ENCODE measurements at regions not wholly inside any gene's neighbourhood (a gene's known extent, or its start where the extent isn't known, plus 50 kb on each side); places are given as distances from the start of the nearest gene placed in this dataset.
A peak's percentile ranks its signal among the peaks of the same experiment; 100 is the strongest.

DNA sequence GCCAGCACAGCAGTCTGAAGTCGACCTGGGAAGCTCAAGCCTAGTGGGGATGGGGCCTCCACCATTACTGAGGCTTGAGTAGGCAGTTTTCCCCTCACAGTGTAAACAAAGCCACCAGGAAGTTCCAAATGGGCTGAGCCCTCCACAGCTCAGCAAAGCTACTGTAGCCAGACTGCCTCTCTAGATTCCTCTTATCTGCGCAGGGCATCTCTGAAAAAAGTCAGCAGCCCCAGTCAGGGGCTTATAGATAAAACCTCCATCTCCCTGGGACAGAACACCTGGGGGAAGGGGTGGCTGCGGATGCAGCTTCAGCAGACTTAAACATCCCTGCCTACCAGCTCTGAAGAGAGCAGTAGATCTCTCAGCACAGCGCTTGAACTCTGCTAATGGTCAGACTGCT is 218.4 kb upstream of the VRK2 start:
- DNase-seq (ENCODE audit: low spot score): no peak

DNA sequence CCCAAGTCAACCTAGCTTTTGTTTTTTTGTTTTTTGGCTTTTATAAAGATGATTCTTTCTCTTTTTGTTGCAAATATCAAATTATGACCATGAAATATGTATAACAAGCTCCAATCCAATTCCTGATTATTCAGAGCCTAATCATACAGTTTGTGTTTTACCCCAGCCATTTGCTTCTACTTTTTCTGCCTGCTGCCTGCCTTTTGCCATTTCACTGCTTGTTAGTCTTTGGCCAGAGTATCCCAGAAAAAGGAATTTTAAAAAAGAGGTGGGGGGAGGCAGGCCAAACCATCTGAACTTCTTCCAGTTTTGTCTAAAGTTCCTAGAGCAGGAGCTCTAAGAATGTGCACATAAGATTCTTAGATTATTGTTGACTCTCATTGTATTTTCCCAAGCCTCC is 211.9 kb upstream of the VRK2 start:
- DNase-seq (ENCODE audit: low spot score): no peak

DNA sequence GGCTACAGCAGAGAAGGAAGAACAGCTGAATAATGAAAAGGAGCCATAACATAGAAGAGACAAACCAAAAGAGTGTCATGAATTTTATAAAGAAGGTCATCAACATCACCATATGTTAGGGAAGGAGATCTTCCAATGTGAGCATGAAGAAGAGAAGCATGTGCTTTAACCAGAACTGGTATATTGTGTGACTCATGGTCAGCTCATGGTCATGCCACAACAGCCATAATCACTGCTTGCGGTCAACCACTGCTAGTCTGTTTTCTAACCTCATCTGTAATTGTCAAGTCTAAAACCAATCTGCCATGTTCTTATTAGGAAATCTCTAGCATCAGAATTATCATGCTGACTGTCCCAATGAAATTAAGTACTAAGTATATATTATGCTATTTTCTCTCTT is 204.1 kb upstream of the VRK2 start:
- peak; percentile 14 for DNase-seq (ENCODE audit: low spot score)

DNA sequence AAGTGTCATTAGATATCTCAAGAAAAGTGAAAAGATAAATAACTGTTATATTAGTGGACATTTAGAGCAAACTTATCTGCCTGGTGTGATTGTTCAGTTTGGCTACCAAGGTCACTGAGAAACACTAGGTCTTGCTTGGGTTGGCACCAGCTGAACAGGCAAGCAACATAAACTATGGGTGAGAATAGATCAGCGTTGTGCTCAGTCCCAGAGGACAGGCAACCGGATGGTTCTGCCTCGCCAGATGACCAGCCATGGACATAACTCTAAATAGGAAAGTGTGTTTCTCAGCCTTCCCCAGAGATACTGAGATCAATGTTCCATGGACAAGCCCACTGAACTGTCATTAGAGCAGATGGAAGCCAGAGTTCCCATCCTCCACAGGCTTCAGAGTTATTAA is 203.4 kb upstream of the VRK2 start:
- DNase-seq (ENCODE audit: low spot score): no peak

DNA sequence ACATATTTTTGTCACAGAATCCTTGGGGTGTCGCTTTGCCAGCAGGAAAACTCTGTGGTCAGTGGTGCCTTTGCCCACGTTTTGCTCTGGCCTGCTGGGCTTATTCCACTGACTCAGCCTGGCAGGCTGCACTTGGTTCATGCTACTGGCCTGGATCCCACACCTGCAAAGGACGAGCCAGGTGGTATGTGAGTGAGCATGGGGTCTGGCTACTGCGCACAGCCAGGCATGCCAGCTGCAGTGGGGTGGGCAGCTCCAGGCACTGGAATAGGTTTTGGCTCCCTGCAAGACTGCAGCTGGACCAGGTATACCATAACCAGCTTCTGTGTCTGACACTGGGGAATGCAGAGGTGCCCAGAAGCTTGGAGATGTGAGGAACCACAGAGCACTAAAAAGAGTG is 197.9 kb upstream of the VRK2 start:
- no peak for DNase-seq (ENCODE audit: low spot score)

DNA sequence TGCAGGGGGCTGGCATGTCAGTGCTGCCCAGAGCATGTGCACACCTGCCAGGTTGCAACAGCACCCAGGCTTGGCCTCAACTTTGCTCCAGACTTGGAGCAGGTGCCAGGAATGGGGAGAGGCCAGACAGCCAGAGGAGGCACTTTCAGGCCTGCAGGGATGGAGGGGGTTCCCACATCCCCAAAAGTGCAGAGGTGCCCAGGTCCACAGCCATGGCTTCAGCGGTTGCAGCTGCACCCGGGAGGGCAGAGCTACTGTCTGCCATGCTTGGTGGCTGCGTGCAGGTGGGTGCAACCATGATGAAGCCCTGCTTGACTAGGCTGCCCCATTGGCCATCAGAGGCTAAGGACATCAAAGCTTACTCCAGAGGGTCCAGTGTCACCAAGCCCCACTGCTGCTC is 196.8 kb upstream of the VRK2 start:
- no peak for DNase-seq (ENCODE audit: low spot score)

DNA sequence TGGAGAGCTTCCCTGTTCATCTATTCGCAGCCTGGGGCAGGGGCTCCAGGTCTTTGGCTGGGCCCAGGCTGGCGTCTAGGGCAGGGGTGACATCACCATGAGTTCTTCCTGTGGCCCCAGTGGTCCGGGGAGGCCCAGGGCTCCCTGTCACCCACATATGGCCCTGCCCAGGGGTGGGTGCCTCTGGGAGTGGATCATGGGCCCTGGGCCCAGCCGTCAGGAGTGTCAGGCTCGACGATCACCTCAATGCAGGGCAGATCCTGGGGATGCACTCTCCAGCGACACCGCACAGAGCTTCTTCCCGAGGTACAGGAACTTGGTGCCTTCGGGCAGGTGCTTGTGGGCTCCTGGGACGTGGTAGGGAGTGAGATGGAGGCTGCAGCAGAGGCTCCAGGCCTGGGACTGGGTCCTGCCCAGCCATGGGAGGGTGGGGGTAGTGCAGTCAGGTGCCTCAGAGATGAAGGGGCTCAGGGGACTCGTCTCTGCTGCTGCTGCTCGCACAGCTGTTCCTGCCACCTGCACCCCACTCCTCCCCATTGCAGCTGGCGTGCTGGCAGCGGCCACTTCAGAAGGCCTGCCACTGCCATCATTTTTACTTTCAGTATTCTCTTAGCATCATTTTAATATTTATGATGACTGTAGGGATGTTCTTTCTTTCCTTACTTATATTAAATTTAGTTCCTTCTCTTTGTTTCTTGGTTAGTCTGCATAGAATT is 196.0 kb upstream of the VRK2 start:
- no peak for DNase-seq (ENCODE audit: low spot score)

DNA sequence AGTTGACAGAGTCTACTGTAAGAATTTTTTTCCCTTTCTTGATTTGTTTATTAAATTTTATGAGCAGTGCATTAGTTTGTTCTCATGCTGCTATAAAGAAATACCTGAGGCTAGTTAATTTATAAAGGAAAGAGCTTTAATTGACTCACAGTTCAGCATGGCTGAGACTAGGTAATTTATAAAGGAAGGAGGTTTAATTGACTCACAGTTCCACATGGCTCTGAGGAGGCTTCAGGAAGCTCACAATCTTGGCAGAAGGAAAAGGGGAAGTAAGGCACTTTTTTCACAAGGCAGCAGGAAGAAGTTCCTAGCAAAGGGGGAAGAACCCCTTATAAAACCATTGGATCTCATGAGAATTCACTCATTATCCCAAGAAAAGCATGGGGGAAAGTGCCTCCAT is 191.4 kb upstream of the VRK2 start:
- DNase-seq (ENCODE audit: low spot score): no peak

DNA sequence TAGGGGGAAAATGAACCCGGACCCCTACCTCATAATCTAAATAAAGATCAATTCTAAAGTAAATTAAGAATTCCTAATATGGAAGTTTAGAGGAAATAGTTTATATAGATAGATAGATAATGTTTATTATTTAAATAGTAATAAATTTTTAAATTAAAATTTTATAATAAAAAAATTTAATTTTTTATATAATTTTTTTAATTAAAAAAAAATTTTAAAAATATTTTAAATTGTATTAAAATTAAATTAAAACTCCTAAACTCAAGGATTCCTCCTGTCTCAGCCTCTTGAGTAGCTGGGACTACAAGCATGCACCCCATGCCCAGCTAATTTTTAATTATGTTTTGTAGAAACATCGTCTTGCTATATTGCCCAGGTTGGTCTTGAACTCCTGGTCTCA is 186.9 kb upstream of the VRK2 start:
- DNase-seq (ENCODE audit: low spot score): no peak

DNA sequence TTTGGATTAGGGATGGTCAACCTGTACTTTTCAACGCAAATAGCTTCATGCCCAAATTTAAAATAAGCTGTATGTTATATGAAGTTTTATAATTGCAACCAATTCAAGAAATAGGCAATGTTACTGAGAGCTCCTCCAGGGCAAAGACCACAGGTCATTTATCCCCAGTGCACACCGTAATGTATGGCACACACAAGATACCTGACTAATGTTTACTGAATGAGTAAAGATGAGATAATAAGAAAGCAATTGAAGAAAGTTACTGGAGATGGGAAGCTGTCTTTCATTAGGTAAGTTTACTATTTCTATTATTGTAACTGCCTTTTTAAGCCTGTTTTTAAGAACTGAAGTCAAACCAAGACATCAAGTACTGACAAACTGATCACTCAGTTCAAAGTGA is 184.5 kb upstream of the VRK2 start:
- no peak for DNase-seq (ENCODE audit: low spot score)

DNA sequence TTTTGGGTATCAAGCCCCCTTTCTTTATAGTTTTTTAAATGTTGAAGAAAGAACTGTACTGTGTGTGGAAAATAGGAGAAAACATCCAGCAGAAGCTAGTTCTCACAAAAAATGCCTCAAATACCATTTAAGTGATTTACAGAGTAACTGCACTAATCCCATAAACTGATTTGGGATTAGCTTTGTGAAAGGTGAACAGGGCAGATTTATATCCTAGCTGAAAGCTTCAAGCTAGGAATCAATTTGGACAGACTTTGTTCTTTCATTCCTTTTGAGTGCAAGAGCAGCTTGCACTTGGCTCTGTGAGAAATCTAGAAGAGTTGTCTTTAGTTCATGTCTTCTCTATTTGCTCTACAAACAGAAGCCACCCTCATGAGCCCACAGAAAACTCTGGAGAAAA is 183.9 kb upstream of the VRK2 start:
- DNase-seq (ENCODE audit: low spot score): no peak

DNA sequence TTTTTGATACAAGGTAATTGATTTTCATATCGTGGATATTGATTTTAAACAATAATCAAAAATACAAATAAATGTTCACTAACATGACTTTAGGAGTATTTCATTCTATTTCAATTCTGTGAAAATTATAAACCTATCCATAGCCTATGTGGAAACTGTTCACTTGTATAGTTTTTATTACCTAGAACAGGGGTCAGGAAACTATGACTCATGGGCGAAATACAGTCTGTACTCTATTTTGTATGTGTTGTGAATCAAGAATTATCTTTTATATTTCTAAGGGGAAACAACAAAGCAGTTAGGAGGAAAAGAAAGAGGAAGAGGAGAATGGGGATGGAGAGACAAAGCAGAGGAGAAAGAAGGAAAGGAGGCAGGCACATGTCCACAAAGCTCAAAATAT is 181.7 kb upstream of the VRK2 start:
- no peak for DNase-seq (ENCODE audit: low spot score)

DNA sequence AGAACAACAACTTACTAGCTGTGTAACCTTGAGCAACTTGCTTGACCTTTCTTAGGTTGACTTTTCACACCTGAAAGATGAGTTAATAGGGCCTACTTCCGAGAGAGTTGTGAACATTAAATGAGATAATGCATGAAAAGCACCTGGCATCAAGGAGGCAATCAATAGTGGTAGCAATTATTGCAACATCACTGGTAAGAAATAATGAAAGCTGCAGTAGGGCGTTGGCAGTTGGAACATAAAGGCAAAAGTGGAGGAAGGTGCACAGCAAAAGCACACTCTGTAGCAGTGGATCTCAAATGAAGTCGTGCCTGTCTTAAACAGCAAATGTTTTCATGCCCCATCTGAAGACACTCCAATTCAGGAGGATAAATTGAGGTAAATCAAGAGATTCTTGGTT is 178.9 kb upstream of the VRK2 start:
- no peak for DNase-seq (ENCODE audit: low spot score)

DNA sequence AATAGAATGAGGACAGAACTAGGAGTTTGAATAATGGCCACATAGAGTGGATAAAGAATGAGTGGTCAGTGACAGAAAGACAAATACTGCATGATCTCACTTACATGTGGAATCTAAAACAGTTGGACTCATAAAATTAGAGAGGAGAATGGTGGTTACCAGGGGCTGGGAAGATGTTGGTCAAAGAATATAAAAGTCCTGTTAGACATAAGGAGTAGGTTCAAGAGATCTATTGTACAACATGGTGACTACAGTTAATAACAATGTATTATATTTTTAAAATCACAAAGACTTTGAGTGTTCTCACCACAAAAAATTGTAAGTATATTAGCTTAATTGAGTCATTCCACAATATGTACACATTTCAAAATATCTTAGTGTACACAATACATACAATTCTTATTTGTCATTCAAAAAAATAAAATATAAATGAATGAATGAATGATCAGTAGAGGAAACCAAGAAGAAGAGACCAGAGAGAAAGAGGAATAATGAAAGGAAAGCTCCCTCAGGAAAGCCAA is 177.9 kb upstream of the VRK2 start:
- no peak for DNase-seq (ENCODE audit: low spot score)

DNA sequence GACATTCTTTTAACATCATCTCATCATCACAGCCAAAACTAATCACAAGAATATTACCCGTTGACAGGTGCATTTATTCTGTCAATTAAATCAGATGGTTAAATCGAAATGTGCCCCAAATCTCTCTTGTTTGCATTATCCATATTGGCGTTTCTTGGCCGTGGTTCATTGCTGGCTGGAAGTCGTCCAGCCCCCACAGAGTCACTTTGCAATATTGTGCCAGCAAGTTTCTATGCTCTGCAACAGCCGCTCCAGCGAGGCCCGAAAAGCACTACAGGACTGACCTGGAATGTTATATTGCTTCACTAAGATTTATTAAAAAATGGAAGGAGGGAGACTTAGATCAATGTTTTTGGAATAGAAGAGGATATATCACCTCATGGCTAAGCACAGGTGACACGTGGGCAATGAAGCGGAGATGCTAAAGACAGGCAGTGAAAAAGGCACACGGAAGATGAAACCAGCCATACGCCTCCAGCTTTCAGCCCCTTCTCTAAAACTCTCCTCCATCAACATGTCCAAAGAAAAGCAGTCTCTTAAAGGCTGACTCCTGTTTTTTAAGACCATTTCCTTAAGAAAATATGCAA is 176.8 kb upstream of the VRK2 start:
- no peak for DNase-seq (ENCODE audit: low spot score)

DNA sequence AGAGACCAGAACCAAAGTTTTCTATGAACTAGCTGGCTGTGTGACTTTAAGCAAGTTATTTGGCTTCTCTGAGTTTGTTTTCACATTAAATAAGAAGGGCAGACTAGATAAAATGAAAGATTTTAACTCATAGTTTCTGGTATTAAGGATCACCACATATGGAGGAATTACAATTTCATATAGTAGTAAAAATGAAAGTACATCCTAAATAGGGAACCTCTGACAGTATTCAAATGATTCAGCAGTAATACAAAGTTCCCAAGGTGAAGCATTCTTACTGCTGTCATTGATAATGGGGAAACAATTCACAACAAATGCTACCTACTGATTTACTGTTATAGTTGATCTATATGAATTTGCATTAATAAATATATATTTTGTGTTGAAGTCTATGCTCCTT is 170.3 kb upstream of the VRK2 start:
- no peak for DNase-seq (ENCODE audit: low spot score)

DNA sequence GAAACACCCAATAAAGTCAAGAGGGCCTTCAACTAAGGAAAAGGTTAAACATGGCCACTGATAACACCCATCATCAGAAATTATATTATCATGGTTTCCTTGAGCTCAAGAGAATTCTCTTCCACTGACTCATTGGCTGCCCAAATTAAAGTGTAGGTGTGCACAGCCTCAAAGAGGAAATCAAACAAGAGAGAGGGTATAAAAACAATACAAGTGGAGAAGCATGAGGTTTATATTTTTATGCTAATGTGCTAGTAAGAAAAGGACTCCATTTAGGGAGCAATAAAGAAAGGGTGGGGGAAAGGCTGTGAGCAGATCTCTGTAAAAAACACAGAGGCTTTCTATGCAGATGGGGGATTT is 168.8 kb upstream of the VRK2 start:
- DNase-seq (ENCODE audit: low spot score): no peak

DNA sequence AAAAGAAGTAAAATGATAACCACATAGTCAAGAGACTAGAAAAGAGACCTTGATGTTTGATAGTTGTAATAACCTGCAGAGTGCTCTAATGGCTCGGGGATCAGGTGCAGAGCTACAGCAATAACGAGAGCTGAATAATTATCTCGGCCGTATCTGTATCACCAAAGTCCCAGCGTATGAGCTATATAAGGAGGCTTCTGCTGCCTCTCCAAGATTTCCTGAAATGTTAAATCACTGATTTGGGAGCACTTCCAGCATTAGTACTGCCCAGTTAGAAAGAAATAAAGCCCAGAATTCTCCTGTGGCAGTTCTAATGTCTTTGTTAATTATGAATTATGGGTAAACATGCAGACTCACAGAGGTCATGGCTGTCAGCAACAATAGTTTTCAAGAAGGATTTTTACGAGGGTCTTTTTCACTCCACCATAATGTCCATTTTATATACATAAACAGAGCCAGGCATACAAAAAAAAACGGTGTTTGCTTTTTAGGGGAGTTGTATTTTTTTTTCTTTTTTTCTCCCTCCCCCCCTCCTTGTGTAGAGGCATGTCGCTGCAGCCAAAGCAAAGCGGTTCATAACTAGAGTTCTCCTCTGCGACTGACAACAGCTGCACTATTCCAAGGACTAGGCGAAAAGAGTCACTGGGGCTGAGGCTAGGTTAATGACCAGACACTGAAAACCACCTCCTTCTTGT is 168.3 kb upstream of the VRK2 start:
- DNase-seq (ENCODE audit: low spot score): no peak

DNA sequence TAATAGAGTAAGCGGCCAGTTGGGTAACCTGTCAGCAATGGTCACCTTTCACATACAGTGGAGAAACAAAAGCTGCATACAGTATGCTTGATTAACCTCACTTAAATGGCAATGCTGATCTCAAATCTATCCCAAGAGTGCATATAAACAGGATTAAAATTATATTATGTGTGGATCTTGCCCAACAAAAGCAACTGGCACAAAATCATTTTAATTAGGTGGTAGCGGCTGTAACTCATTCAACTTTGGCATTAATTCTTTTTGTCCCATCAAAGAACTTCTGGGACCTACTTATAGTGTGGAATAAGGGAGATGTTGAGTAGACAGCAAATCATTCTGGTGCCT is 167.8 kb upstream of the VRK2 start:
- DNase-seq (ENCODE audit: low spot score): no peak

DNA sequence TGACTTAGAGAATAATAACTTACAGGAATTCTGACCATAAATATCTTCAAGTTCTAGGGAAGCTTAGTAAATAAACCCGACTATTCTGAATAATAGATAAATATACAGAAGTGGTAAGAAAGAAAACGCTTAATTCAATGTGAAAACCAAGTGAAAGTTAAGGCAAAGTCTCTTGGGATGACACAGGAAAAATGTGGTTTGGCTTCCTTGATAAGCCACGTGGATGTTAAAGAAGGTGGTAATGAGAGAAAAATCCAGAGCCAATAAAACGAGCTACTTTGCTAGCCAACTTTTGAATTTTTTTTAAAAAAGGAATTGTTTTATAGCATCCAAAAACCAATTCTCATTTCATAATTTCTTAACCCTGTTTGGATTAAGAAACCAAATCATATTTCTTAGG is 166.2 kb upstream of the VRK2 start:
- DNase-seq (ENCODE audit: low spot score): no peak

DNA sequence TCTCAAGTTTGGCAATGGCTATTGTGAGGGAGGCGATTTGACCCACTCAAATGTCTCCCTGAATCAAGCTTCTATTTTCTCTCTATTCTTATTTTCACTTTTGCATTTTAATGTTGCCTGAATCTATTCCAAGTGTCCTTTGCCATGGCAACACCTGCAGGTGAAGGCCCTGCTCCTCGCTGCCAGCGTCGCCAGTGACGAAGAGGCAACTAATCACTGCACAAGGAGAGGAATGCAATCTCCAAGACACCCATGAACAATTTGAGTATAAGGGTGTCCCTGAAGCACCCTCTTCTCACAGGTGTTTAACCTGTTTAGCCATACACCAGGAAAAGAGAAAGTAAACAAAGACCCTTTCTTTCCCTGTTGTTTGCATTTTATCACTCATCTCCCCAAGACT is 165.6 kb upstream of the VRK2 start:
- DNase-seq (ENCODE audit: low spot score): no peak

DNA sequence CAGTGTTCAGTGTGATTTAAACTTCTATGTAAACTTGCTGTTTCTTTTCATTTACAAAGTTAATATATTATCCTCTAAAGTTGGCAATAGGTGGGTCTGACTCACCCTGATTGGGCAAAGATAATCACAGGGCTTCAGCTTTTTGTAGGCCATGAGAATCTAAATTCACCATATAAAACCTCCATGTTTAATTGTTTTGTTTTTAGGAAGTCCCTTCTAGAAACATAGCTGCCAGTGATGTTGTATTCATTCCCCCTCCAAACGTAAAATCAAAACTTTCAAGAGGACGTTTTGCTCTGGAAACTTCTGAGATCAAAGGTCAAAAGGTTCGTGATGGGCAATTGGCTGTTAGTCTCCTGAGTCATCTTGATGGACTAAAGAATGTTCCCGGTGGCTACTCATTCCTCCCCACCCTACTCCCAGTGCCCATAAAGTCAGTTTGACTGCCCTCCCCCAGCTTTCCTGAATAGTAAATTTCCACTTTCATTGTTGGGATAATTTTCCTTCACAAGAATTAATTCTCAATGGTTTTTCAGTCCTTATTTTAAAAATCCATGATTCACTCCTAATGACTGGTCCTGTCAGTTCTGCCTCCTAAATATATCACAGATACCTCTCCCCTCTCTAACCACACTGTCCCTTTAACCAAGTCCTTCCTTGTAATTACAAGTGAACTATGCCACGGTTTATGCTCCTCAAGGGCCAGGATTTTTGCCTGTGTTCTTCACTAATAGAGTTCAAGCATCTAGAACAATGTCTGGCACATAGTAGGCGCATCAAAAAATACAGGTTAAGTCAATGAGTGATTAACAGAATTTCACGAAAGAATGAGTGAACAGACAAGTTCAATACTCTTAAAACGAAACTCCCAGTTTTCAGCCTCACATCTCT is 164.4 kb upstream of the VRK2 start:
- peak; percentile 29 for DNase-seq (ENCODE audit: low spot score)
